GM10266 (cell line): ENCODE measurements at regions not wholly inside any gene's neighbourhood (a gene's known extent, or its start where the extent isn't known, plus 50 kb on each side); places are given as distances from the start of the nearest gene placed in this dataset.

Experiments
- DNase-seq: peaks from one replicate; pipeline ENCODE4 v3.0.0; 2012; ENCODE audit errors: extremely low spot score
- CTCF ChIP-seq: IDR thresholded peaks from 2 replicates; pipeline ENCODE4 v1.5.1; 2012; ENCODE audit warnings: mild to moderate bottlenecking, low read depth; ENCODE audit not compliant: control insufficient read depth, insufficient read depth; ENCODE audit errors: missing control alignments

GRCh38 chr10:71145352-71145945 is 66.9 kb upstream of the UNC5B start:
- DNase-seq: no peak
- TF ChIP-seq CTCF: no peak

- no peak for DNase-seq
- TF ChIP-seq CTCF: no peak
Observed at GRCh38 chr10:71150796-71151195, 61.6 kb upstream of the UNC5B start.

DNA sequence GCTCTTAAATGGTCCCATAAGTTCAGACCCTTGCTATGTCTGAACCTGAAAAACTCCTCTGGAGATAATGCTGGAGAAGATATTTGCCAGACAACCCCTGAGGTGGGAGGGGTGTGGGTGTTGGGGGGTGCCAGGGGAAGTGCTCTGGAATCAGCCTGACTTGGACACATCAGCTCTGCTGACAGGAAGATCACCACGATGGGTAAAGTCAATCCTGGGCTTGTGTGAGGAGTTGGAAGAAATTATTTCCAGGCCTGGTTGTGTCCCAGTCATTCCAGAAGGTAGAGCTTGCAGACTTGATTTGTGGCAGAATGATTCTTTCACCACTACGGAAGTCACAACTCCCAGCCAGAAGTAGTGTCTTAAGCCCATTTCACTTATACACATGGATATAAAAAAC is 60.3 kb upstream of the UNC5B start:
- no peak for TF ChIP-seq CTCF
- no peak for DNase-seq

GRCh38 chr10:71156436-71156835 is 55.9 kb upstream of the UNC5B start:
- TF ChIP-seq CTCF: no peak
- no peak for DNase-seq

- no peak for TF ChIP-seq CTCF
- DNase-seq: no peak
Observed at GRCh38 chr10:71157435-71157834, 54.9 kb upstream of the UNC5B start.

- no peak for TF ChIP-seq CTCF
- DNase-seq: no peak
Observed at GRCh38 chr10:71158251-71158650, 54.1 kb upstream of the UNC5B start.

DNA sequence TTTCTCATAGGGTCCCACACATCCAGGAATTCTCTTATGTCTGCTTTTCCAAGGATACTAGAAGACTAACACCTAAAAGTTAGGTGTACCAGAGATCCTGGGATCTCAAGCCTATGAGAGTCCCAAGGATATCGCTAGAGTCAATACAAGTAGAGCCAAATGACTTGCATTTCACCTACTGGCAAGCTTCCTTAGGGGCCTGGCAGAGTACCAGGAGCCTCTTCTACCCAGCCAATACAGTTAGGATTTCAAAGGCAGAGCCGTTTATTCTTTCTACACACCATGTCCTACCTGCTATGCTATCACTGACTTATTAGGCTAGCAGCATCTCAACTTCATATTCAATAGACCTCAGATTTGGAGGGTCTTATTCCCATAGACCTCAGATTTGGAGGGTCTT is 53.5 kb upstream of the UNC5B start:
- no peak for DNase-seq

More for the DNA sequence above, 53.5 kb upstream of the UNC5B start:
- TF ChIP-seq CTCF: no peak
